NCI-H526 (cell line): ENCODE measurements at regions not wholly inside any gene's neighbourhood (a gene's known extent, or its start where the extent isn't known, plus 50 kb on each side); places are given as distances from the start of the nearest gene placed in this dataset.
"Not testable (repeated sequence)": the region's sequence is repeated elsewhere in the genome, so short reads cannot be mapped to it uniquely, and the experiment has no call there.

Experiments
- DNase-seq, 2 experiments: peaks; one replicate each; lab custom pipeline; 2025; lab: John Stamatoyannopoulos, UW

DNA sequence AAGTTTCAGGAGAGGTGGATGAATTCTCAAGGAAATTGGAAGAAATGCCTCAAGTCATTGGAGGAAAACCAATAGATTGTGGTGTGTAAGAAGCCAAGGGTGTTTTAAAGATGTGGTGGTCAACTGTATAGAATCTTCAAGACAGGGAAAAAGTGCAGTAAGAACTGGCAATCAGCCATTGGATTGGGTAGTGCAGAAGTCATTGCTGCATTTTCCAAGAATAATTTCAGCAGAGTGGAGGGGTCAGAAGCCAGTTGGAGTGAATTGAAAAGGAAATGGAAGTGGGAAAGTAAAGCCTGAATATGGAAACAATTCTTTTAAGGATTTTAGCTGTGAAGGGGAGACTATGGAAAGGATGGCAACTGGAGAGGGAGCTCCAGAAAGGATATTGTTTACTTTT, 128.2 kb upstream of the TMEM170B start:
- DNase-seq = no peak

DNA sequence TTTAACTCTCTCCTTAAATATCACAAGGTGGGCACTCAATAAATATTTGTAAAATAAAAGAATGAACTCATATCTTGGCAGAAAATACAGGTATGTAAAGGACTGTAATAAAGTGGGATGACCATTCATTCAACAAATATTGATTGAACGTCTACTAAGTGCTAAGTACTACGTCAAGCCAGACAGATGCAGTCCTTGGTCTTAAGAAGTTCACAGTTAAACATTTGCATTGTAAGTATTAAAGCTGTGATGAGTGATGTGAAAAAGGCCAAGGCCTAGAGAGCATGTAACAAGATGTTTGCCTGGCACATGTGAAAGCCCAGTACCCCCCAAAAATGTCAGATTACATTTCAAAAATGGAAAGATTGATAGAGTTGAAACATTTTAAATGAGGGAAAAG, 130.1 kb upstream of the TMEM170B start:
- DNase-seq = no peak

DNA sequence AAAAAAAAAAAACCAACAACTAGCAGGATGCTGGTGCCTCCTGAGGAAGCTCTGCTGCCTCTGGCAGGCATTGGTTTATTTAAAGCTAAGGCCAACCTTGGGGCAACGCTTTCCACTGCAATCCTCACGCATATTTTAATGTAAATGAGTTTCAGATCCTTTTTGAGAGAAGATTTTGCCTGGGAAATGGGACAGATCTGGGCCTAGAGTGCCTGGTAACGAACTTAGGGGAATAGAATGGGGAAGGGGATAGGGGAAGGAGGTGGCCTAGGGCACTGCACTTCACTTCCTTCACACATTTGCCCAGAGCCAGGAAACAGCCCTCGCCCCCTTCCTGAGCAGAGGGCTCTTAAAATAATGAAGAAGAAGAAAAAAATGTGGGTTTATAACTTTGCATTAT, 132.7 kb upstream of the TMEM170B start:
- no peak for DNase-seq

DNA sequence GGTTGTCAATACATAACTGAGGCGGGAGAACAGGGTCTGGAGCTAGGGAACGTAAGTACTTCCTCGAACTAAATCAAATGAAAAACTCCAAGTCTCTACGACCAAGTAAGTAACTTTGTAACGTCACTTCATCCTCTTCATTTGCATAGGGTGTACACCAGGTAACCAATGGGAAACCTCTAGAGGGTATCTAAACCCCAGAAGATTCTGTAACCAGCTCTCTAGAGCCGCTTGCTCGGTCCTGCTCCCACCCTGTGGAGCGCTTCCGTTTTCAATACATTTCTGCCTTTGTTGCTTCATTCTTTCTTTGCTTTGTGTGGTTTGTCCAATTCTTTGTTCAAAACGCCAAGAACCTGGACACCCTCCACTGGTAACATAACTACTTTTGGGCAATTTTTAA, 133.5 kb upstream of the TMEM170B start:
- DNase-seq = no peak

DNA sequence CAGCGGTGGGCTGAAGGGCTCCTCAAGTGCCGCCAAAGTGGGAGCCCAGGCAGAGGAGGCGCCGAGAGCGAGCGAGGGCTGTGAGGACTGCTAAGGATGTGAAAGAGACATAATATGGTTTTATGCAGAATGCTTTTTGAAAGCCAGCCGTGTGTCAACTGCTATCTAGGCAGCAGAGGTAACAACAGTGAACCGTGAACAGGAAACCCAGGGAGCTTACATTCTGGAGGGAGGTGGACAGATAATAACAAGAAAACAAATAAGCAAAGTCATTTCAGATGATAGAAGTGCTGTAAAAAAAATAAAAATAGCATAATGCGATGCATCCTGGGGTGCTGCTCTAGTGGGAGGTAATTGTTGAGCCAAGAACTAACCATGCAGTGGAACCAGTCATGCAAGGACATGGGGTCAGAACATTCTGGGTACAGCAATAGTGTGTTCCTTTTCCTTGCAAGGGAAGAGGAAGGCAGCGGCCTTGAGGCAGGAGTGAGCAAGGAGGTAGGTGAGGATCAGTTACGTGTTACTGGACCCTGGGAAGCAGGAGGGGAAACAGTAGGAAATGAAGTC, 134.4 kb upstream of the TMEM170B start:
- no peak for DNase-seq

GRCh38 chr6:11402581-11402980, 135.0 kb upstream of the TMEM170B start:
- not testable (repeated sequence) for DNase-seq

DNA sequence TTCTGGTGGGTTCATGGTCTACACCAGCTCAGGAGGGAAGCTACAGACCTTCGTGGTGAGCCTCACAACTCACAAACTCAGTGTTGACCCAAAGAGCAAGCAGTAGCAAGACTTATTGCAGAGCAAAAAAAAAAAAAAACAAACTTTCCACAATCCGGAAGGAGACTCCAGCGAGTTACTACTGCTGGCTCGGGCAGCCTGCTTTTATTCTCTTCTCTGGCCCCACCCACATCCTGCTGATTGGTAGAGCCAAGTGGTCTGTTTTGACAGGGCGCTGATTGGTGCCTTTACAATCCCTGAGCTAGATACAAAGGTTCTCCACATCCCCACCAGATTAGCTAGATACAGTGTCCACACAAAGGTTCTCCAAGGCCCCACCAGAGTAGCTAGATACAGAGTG, 135.6 kb upstream of the TMEM170B start:
- DNase-seq = not testable (repeated sequence)

GRCh38 chr6:11398451-11399326, 138.9 kb upstream of the TMEM170B start:
- no peak for DNase-seq

DNA sequence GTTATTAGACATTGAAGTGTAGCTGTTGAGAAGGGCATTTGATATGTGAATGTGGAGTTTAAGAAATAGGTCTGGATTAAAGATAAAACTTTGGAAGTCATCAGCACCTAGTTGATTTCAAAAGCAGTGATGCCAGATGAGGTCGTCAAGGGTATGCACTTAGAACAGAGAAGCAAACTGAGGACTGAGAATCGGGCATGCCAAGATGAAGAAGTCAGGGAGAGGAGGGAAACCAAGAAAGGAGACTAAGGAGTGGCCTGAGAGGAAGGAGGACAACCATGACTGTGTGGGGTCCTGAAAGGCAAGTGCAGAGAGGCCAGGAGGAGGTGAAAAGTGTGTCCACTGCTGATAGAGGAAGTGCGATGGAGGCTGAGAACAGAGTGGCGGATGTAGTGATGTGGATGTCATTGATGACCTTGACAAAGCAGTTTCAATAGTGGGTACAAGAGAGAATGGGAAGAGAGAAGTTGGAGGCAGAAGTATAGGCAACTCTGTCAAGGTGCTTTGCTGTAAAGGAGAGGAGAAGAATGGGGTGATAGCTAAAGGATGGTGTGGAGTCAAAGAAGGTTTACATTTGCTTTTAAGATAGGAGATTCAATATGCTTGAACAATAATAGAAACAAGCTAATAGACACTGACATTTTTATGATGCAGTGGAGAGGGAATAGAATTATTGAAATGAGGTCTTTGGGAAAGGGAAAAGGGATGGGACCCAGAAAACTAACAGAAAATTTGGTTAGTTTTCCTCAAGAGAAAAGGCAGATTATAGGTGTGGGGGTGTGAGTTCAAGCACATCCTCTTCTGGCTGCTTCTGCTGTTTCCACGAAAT, 139.7 kb upstream of the TMEM170B start:
- DNase-seq = no peak

- DNase-seq = no peak
Observed at GRCh38 chr6:11396860-11397259, 140.7 kb upstream of the TMEM170B start.

DNA sequence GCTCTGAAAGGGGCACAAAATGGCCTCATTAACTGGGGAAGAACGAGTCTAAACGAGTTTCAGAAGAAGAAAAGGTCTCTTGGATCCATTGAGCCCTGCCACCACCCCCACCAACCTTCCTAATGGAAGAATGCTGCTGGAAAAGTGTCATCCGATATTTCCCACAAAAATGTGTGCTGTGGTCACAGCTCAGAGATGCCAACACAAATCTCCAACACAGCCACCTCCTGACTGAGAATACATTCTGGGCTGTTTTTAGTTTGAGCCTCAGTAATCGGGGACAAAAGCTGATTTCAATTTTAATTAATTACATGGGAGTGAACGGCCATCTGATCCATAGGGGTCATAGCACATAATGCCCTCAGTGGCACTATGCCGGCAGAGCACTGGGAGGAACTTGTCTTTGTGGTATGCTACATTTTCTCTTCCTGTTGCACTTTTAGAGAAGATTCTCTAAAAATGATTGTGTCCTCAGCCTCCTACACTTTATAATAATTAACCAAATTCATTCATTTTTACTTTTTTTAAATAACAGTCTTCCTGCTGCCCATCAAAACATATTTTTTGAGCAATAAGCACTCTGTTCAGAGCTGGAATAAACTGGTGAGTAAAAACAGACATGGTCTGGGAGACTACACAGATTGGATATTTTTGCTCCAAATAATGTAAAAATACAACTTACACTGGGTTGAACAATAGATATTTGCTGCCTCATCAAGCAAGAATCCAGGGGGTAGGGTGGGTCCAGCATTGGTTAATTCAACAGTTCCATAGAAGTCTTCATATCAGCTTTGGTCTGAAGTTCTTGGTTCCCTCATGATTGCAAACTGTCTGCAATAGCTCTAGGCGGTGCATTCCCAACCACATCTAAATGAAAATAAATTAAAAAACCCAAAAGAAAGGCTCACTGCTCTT, 143.6 kb upstream of the TMEM170B start:
- DNase-seq = no peak

- no peak for DNase-seq
Observed at GRCh38 chr6:11392778-11393507, 144.6 kb upstream of the TMEM170B start.

- no peak for DNase-seq
Observed at GRCh38 chr6:11391934-11392777, 145.4 kb upstream of the TMEM170B start.

DNA sequence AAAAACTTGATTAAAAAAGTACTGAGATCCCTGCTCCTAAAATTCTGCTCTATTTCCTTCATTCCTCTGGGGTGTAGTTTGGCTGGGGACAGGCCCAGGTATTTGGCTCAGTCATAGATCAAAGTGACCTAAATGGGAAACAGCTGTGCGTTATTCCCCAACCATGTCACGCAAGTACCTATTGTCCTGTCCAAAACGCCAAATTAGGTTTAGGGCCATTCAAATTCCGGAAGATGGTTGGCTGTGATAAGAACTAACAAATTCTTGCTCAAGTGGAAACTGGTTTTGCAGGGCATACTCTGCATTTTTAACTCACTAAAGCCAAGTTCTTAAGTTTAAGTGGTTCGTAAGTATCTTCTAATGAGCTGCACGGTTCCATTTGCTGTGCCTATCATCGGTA, 147.6 kb upstream of the TMEM170B start:
- DNase-seq = no peak

- no peak for DNase-seq
Observed at GRCh38 chr6:11388983-11389944, 148.3 kb upstream of the TMEM170B start.

GRCh38 chr6:11387707-11388430, 149.7 kb upstream of the TMEM170B start:
- DNase-seq = no peak

GRCh38 chr6:11386726-11387125, 150.8 kb upstream of the TMEM170B start:
- DNase-seq = no peak

- no peak for DNase-seq
Observed at GRCh38 chr6:11386323-11386722, 151.2 kb upstream of the TMEM170B start.
